RWPE2 (cell line): ENCODE measurements at regions not wholly inside any gene's neighbourhood (a gene's known extent, or its start where the extent isn't known, plus 50 kb on each side); places are given as distances from the start of the nearest gene placed in this dataset.

Experiments used
- ATAC-seq: fragments of 200-7000 bp; cut with Tn5 transposase; 3 replicates; pipeline ENCODE4 v1.9.1; 2021; ENCODE audit warnings: low read depth
- DNase-seq: peaks from one replicate; pipeline ENCODE4 v3.0.0-alpha.2; 2020; ENCODE audit warnings: low spot score
- H3K27ac ChIP-seq: fragments of 450-650 bp; 2 replicates; pipeline ENCODE4 v1.5.1; 2017; ENCODE audit warnings: mild to moderate bottlenecking; ENCODE audit not compliant: poor library complexity, severe bottlenecking
- H3K27me3 ChIP-seq: fragments of 250-450 bp; sonication (Bioruptor Pico); 2 replicates; pipeline ENCODE4 v1.5.1; 2021; ENCODE audit warnings: mild to moderate bottlenecking, moderate library complexity; ENCODE audit not compliant: insufficient read depth, poor library complexity, severe bottlenecking
- H3K36me3 ChIP-seq: fragments of 250-450 bp; sonication (Bioruptor Pico); 2 replicates; pipeline ENCODE4 v1.5.1; 2020; ENCODE audit warnings: low read depth, mild to moderate bottlenecking, moderate library complexity
- H3K4me1 ChIP-seq: fragments of 250-450 bp; sonication (Bioruptor Pico); 2 replicates; pipeline ENCODE4 v1.5.1; 2021; ENCODE audit warnings: mild to moderate bottlenecking, moderate library complexity; ENCODE audit not compliant: insufficient read depth, poor library complexity, severe bottlenecking
- H3K4me3 ChIP-seq: fragments of 250-450 bp; sonication (Bioruptor Pico); 2 replicates; pipeline ENCODE4 v1.5.1; 2021; ENCODE audit warnings: mild to moderate bottlenecking, moderate library complexity; ENCODE audit not compliant: severe bottlenecking
- H3K9me3 ChIP-seq: fragments of 250-450 bp; sonication (Bioruptor Pico); 2 replicates; pipeline ENCODE4 v1.5.1; 2021; ENCODE audit warnings: mild to moderate bottlenecking, moderate library complexity; ENCODE audit not compliant: severe bottlenecking
- TF ChIP-seq, protein P1 (sequence below): fragments of 450-650 bp; IDR thresholded peaks from one replicate; pipeline ENCODE4 v1.5.1; 2017; ENCODE audit warnings: mild to moderate bottlenecking, moderate library complexity; ENCODE audit not compliant: poor library complexity, severe bottlenecking

DNA sequence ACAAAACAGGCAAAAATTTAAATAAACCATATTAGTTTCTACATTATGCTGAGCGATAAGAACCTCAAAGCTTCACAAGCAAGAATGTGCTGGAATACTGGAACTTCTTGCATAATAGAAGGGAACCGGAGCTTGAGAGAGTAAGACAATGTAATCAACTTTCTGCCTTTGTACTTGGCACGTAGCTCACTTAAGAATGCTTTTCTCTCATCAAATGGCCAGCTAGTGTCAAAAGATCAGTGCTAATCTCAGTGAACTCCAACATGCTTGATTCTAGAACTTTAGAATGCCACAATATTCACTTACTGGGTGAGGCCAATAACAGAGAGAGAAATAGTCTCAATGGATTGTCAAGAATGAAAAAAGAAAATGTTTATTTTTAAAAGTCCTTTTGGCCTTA, 486.1 kb upstream of the LRRC7 start:
- Histone ChIP-seq H3K9me3 (no peaks in the 10 kb centered on the region), H3K27me3 (no peaks in the 10 kb centered on the region), H3K4me1 (no peaks in the 10 kb centered on the region)

DNA sequence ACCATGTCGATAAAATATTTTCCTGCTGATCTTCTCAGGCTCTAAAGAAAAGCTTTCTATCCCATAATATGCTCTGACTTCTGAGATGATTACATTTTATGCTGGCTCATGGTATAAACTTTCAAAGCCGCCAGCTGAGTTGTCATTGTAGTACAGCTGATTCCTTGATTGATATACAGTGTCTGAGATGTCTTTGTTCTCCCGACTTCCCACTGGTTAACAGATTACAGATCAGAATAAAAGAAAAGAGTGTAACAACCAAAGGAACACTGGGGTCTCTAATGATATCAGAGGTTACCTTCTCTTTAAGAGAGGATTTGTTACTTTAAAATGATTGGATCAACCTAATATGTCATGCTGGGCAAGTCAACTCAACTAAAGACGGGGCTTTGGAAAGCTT, 485.4 kb upstream of the LRRC7 start:
- ATAC-seq (no peak), DNase-seq (no peak)
- Histone ChIP-seq H3K9me3 (no peaks in the 10 kb centered on the region), H3K4me3 (no peak overlapping the region), H3K4me1 (no peaks in the 10 kb centered on the region), H3K27me3 (no peaks in the 10 kb centered on the region), H3K27ac (no peak overlapping the region), H3K36me3 (no peaks in the 10 kb centered on the region)
- TF ChIP-seq, protein P1, sequence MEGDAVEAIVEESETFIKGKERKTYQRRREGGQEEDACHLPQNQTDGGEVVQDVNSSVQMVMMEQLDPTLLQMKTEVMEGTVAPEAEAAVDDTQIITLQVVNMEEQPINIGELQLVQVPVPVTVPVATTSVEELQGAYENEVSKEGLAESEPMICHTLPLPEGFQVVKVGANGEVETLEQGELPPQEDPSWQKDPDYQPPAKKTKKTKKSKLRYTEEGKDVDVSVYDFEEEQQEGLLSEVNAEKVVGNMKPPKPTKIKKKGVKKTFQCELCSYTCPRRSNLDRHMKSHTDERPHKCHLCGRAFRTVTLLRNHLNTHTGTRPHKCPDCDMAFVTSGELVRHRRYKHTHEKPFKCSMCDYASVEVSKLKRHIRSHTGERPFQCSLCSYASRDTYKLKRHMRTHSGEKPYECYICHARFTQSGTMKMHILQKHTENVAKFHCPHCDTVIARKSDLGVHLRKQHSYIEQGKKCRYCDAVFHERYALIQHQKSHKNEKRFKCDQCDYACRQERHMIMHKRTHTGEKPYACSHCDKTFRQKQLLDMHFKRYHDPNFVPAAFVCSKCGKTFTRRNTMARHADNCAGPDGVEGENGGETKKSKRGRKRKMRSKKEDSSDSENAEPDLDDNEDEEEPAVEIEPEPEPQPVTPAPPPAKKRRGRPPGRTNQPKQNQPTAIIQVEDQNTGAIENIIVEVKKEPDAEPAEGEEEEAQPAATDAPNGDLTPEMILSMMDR: no peak

More for the DNA sequence above, 486.1 kb upstream of the LRRC7 start:
- ATAC-seq (no peak), DNase-seq (no peak)
- Histone ChIP-seq H3K4me3 (no peak overlapping the region), H3K36me3 (no peaks in the 10 kb centered on the region), H3K27ac (no peak overlapping the region)
- TF ChIP-seq, protein P1: no peak

DNA sequence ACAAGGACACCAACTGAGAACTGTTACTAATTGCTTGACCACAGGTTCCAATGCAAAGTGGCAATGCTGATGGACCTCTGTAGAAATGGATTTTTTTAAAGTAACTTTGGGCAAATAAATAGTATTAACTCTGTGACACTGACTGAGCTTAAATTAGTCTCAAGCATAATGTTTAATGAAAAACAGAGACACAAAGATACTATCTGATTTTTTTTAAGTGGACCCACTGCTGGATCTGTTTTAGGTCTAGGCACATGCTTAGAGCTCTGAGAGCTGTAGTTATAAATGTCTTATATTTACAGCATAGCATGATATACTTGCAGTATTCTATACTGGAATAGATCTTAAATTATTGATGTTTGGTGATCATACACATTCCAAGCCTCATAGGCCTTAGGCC, 481.6 kb upstream of the LRRC7 start:
- H3K9me3 ChIP-seq: no peaks in the 10 kb centered on the region
- no peak overlapping the region for H3K4me3 ChIP-seq
- H3K36me3 ChIP-seq: no peaks in the 10 kb centered on the region
- no peak for DNase-seq
- H3K27me3 ChIP-seq: no peaks in the 10 kb centered on the region
- TF ChIP-seq, protein P1: no peak
- no peak overlapping the region for H3K27ac ChIP-seq
- no peak for ATAC-seq
- H3K4me1 ChIP-seq: no peaks in the 10 kb centered on the region

DNA sequence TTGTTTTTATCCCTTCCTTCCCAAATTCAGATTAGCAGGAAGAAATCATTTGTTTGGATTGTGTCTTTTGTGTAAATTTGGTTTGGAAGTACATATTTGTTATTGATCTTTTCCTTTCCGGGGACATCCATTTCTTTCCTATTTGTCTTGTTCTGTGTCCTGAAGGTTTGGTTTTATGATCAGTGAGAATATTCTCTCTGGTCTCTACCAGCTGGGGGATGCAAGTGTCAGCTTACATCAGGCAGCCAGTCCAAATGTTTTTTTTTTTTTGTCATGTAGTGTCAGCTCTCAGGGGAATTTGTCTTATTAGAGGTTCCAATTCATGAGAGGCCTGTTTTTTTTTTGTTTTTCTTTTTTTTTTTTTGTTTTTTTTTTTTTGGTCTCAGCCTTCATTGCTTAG, 479.2 kb upstream of the LRRC7 start:
- TF ChIP-seq, protein P1: no peak

DNA sequence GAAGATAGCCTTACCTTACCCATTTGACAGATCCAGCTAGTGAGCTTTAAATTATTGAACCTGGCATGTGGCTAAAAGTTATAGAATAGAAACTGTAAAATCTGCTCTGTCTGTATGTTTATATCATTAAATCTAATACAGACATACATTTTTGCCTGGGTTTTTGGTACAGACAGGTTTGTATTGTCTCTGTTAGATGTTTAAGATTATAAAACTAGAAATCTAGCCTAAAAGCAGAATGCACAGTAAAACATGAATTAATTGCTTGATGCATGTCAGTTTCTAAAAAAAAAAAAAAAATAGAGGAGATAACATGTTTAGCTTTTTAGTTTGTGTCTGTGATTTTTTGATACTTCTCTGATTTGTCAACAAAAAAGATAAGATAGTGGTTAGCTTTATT, 477.6 kb upstream of the LRRC7 start:
- TF ChIP-seq, protein P1: no peak
- no peaks in the 10 kb centered on the region for H3K27me3 ChIP-seq
- no peaks in the 10 kb centered on the region for H3K36me3 ChIP-seq
- DNase-seq: no peak
- no peaks in the 10 kb centered on the region for H3K9me3 ChIP-seq
- no peak overlapping the region for H3K27ac ChIP-seq
- H3K4me1 ChIP-seq: no peaks in the 10 kb centered on the region
- ATAC-seq: no peak
- H3K4me3 ChIP-seq: no peak overlapping the region

More for the DNA sequence above, 479.2 kb upstream of the LRRC7 start:
- H3K27me3 ChIP-seq: no peaks in the 10 kb centered on the region
- no peak for DNase-seq
- ATAC-seq: no peak
- H3K4me1 ChIP-seq: no peaks in the 10 kb centered on the region
- H3K27ac ChIP-seq: no peak overlapping the region
- no peak overlapping the region for H3K4me3 ChIP-seq
- H3K9me3 ChIP-seq: no peaks in the 10 kb centered on the region
- no peaks in the 10 kb centered on the region for H3K36me3 ChIP-seq
